SK-N-SH (cell line): ENCODE measurements at regions not wholly inside any gene's neighbourhood (a gene's known extent, or its start where the extent isn't known, plus 50 kb on each side); places are given as distances from the start of the nearest gene placed in this dataset.

Experiments used
- CTCF ChIA-PET: fragments of 300-600, 350-600 bp; formaldehyde crosslinking; extraction: SDS; loops from one replicate; lab custom pipeline; 2021; lab: Yijun Ruan, JAX
- POLR2A ChIA-PET: fragments of 350-600 bp; sonication (Branson Sonifier 250); formaldehyde crosslinking; extraction: SDS; loops from one replicate; lab custom pipeline; 2020; ENCODE audit warnings: antibody characterized with exemption, inconsistent platforms; lab: Yijun Ruan, JAX
- DNase-seq: peaks from one replicate; pipeline ENCODE4 v3.0.0; 2012
- H2AFZ ChIP-seq: fragments of 200-600 bp; sonication (generic); 2 replicates; pipeline ENCODE4 v1.8.1; 2016; ENCODE audit warnings: antibody characterized with exemption, mild to moderate bottlenecking, low read depth
- H3F3A ChIP-seq: fragments of 200-600 bp; sonication (generic); replicated peaks from 2 replicates; pipeline ENCODE3; 2016; ENCODE audit warnings: antibody characterized with exemption, mild to moderate bottlenecking; ENCODE audit not compliant: insufficient read depth
- H3K27ac ChIP-seq, 2 experiments: fragments of 200-500 bp in 1 of 2; fragments of 200-600 bp in 1 of 2; sonication (Bioruptor generic) in 1 of 2; sonication (generic), shearing (Covaris generic) in 1 of 2; 2 replicates each; pipeline versions ENCODE4 v1.5.1 to v1.6.1; 2014 to 2016; ENCODE audit warnings: low read depth in 2 of 2, inconsistent platforms in 1 of 2, low read length in 1 of 2, mild to moderate bottlenecking in 1 of 2, mixed read lengths in 1 of 2
- H3K27me3 ChIP-seq: fragments of 200-600 bp; sonication (generic), shearing (Covaris generic); 2 replicates; pipeline ENCODE4 v1.6.1; 2016; ENCODE audit warnings: mixed run types; ENCODE audit not compliant: insufficient read depth
- H3K36me3 ChIP-seq, 2 experiments: fragments of 200-500 bp in 1 of 2; fragments of 200-600 bp in 1 of 2; sonication (Bioruptor generic) in 1 of 2; sonication (generic) in 1 of 2; replicated peaks in 1 of 2; 2 replicates each; pipeline versions ENCODE3 to v1.5.1; 2014 to 2016; ENCODE audit warnings: low read length in 1 of 2, mild to moderate bottlenecking in 1 of 2; ENCODE audit not compliant: insufficient read depth in 2 of 2, control insufficient read depth in 1 of 2
- H3K4me1 ChIP-seq, 2 experiments: fragments of 200-500 bp in 1 of 2; fragments of 200-600 bp in 1 of 2; sonication (Bioruptor generic) in 1 of 2; sonication (generic), shearing (Covaris generic) in 1 of 2; 2 replicates each; pipeline versions ENCODE4 v1.5.1 to v1.6.1; 2014 to 2016; ENCODE audit warnings: low read depth in 1 of 2, low read length in 1 of 2, mixed run types in 1 of 2; ENCODE audit not compliant: insufficient read depth in 2 of 2, control insufficient read depth in 1 of 2
- H3K4me2 ChIP-seq: fragments of 200-600 bp; sonication (generic), shearing (Covaris generic); 2 replicates; pipeline ENCODE4 v1.6.1; 2017; ENCODE audit warnings: mixed run types
- H3K4me3 ChIP-seq, 2 experiments: fragments of 200-500 bp in 1 of 2; fragments of 200-600 bp in 1 of 2; sonication (Bioruptor generic) in 1 of 2; sonication (generic), shearing (Covaris generic) in 1 of 2; 2 replicates each; pipeline versions ENCODE4 v1.5.1 to v1.8.1; 2014 to 2016; ENCODE audit warnings: low read depth in 2 of 2, inconsistent platforms in 1 of 2, low read length in 1 of 2, mild to moderate bottlenecking in 1 of 2, mixed read lengths in 1 of 2, moderate library complexity in 1 of 2
- H3K79me2 ChIP-seq: fragments of 200-600 bp; sonication (generic); 2 replicates; pipeline ENCODE4 v1.8.1; 2017; ENCODE audit warnings: mild to moderate bottlenecking; ENCODE audit not compliant: insufficient read depth
- H3K9ac ChIP-seq: fragments of 200-600 bp; sonication (generic); 2 replicates; pipeline ENCODE4 v1.6.1; 2017; ENCODE audit warnings: mixed run types
- H3K9me2 ChIP-seq: fragments of 200-600 bp; sonication (generic); 2 replicates; pipeline ENCODE4 v1.6.1; 2017; ENCODE audit warnings: mixed run types
- H3K9me3 ChIP-seq: fragments of 200-600 bp; sonication (generic); 2 replicates; pipeline ENCODE4 v1.6.1; 2017; ENCODE audit warnings: mixed run types, mild to moderate bottlenecking, moderate library complexity
- H4K20me1 ChIP-seq: fragments of 200-600 bp; sonication (generic); 2 replicates; pipeline ENCODE4 v1.6.1; 2017; ENCODE audit warnings: mild to moderate bottlenecking, mixed run types; ENCODE audit not compliant: insufficient read depth
- CHD2 ChIP-seq: fragments of 150-350 bp; IDR thresholded peaks from 2 replicates; pipeline ENCODE4 v1.6.1; 2018; ENCODE audit warnings: low read length; ENCODE audit not compliant: partially characterized antibody
- EP300 ChIP-seq, 2 experiments: IDR thresholded peaks; 2 replicates each; pipeline versions ENCODE4 v1.4.0 to v1.6.1; 2012; ENCODE audit warnings: borderline replicate concordance in 1 of 2, low read depth in 1 of 2, low read length in 1 of 2
- EZH2phosphoT487 ChIP-seq: fragments of 200-600 bp; sonication (generic); IDR thresholded peaks from 2 replicates; pipeline ENCODE4 v1.6.1; 2017; ENCODE audit warnings: low read depth, mixed run types, mild to moderate bottlenecking, antibody characterized with exemption, moderate library complexity, borderline replicate concordance
- FOSL2 ChIP-seq: IDR thresholded peaks from 2 replicates; pipeline ENCODE4 v1.4.0; 2012; ENCODE audit warnings: low read depth, mild to moderate bottlenecking, moderate library complexity, borderline replicate concordance
- FOXM1 ChIP-seq: IDR thresholded peaks from 2 replicates; pipeline ENCODE4 v1.4.0; 2012; ENCODE audit warnings: low read depth, mild to moderate bottlenecking
- GATA2 ChIP-seq: sonication (generic); formaldehyde crosslinking; IDR thresholded peaks from 2 replicates; pipeline ENCODE4 v1.5.0; 2020; ENCODE audit warnings: mild to moderate bottlenecking, missing genetic modification reagents
- JUND ChIP-seq: IDR thresholded peaks from 2 replicates; pipeline ENCODE4 v1.4.0; 2012
- MEF2A ChIP-seq: IDR thresholded peaks from 2 replicates; pipeline ENCODE4 v1.4.0; 2012; ENCODE audit warnings: low read depth, borderline replicate concordance
- MXI1 ChIP-seq: IDR thresholded peaks from 2 replicates; pipeline ENCODE4 v1.6.1; 2012; ENCODE audit warnings: mild to moderate bottlenecking, low read depth, low read length, improper control_type of control experiment
- NFIC ChIP-seq: IDR thresholded peaks from 2 replicates; pipeline ENCODE4 v1.4.0; 2012; ENCODE audit warnings: borderline replicate concordance
- RAD21 ChIP-seq: IDR thresholded peaks from 2 replicates; pipeline ENCODE4 v1.6.1; 2012; ENCODE audit warnings: mild to moderate bottlenecking, low read length
- RCOR1 ChIP-seq: fragments of 150-350 bp; IDR thresholded peaks from 2 replicates; pipeline ENCODE4 v1.6.1; 2017; ENCODE audit warnings: antibody characterized with exemption, low read length
- RFX5 ChIP-seq: IDR thresholded peaks from 2 replicates; pipeline ENCODE4 v1.6.1; 2012; ENCODE audit warnings: mild to moderate bottlenecking, improper control_type of control experiment, low read length
- RXRA ChIP-seq: IDR thresholded peaks from 2 replicates; pipeline ENCODE4 v1.4.0; 2012; ENCODE audit warnings: low read depth, mild to moderate bottlenecking, borderline replicate concordance
- SIN3A ChIP-seq: IDR thresholded peaks from 2 replicates; pipeline ENCODE4 v1.6.1; 2012; ENCODE audit warnings: low read depth, mild to moderate bottlenecking, low read length, moderate library complexity, borderline replicate concordance
- TAF1 ChIP-seq: IDR thresholded peaks from 2 replicates; pipeline ENCODE4 v1.6.1; 2012; ENCODE audit warnings: low read depth, mild to moderate bottlenecking, low read length, moderate library complexity, borderline replicate concordance
- TEAD4 ChIP-seq: IDR thresholded peaks from 2 replicates; pipeline ENCODE4 v1.4.0; 2012; ENCODE audit warnings: mild to moderate bottlenecking, borderline replicate concordance; ENCODE audit not compliant: insufficient read depth
- YY1 ChIP-seq: IDR thresholded peaks from 2 replicates; pipeline ENCODE4 v1.4.0; 2012; ENCODE audit warnings: low read depth, mild to moderate bottlenecking
- WGBS: methylation state at CpG from one replicate; pipeline ENCODE4 v1.1.6; 2017; ENCODE audit warnings: low lambda C conversion rate; 5-methylcytosine and 5-hydroxymethylcytosine counted together
- TF ChIP-seq, protein P1 (sequence below): fragments of 150-350 bp; IDR thresholded peaks from 2 replicates; pipeline ENCODE4 v1.6.1; 2016; ENCODE audit warnings: mild to moderate bottlenecking, low read depth, low read length
- TF ChIP-seq, protein P2 (sequence below): IDR thresholded peaks from 2 replicates; pipeline ENCODE4 v1.4.0; 2012; ENCODE audit warnings: low read depth, borderline replicate concordance
- TF ChIP-seq, protein P3 (sequence below): fragments of 200-600 bp; sonication (generic); IDR thresholded peaks from 2 replicates; pipeline ENCODE4 v1.6.1; 2017; ENCODE audit warnings: antibody characterized with exemption, mild to moderate bottlenecking, moderate library complexity
- TF ChIP-seq, protein P4 (sequence below): IDR thresholded peaks from 2 replicates; pipeline ENCODE4 v1.4.0; 2012; ENCODE audit warnings: low read depth
- TF ChIP-seq, protein P5 (sequence below): fragments of 150-350 bp; IDR thresholded peaks from 2 replicates; pipeline ENCODE4 v1.6.1; 2017; ENCODE audit warnings: antibody characterized with exemption, low read length, low read depth, borderline replicate concordance

DNA sequence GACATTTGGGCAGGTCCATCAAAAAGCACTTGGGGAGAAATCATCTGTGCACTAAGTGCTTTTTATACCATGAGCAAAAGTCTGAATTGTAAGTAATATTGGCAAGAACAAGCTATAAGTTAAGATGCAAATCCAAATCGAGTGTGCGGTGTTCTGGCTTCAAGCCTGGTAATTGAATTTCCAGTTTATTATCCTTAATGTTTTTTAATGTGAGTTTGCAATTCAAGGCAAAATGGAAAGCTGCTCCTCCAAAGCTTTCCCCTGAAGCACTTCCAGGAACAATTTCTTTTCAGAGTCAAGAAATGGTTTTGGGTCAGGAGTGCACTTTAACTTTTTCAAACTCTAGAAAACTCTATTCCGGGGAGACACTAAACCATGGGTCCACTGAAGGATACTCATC lies 445.7 kb downstream of the TOX3 start:
- Histone ChIP-seq H3F3A (no peaks in the 10 kb centered on the region), H3K4me3 (no peak overlapping the region), H3K79me2 (no peaks in the 10 kb centered on the region), H3K4me1 (no peaks in the 10 kb centered on the region), H3K4me2 (no peak overlapping the region), H2AFZ (no peak overlapping the region), H3K9ac (no peak overlapping the region), H4K20me1 (no peaks in the 10 kb centered on the region), H3K9me3 (no peaks in the 10 kb centered on the region), H3K9me2 (no peaks in the 10 kb centered on the region; the same call in 1 of the 2 replicates), H3K27ac (no peak overlapping the region), H3K36me3 (no peaks in the 10 kb centered on the region), H3K27me3 (no peaks in the 10 kb centered on the region)
- CTCF ChIA-PET: no interaction called here
- POLR2A ChIA-PET: no interaction called here
- TF ChIP-seq, protein P1, sequence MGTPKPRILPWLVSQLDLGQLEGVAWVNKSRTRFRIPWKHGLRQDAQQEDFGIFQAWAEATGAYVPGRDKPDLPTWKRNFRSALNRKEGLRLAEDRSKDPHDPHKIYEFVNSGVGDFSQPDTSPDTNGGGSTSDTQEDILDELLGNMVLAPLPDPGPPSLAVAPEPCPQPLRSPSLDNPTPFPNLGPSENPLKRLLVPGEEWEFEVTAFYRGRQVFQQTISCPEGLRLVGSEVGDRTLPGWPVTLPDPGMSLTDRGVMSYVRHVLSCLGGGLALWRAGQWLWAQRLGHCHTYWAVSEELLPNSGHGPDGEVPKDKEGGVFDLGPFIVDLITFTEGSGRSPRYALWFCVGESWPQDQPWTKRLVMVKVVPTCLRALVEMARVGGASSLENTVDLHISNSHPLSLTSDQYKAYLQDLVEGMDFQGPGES: no peak
- TF ChIP-seq CHD2 (no peak), RFX5 (no peak), RAD21 (no peak), MXI1 (no peak), SIN3A (no peak), EZH2phosphoT487 (no peak), NFIC (no peak), FOSL2 (no peak), JUND (no peak)
- TF ChIP-seq, protein P2, sequence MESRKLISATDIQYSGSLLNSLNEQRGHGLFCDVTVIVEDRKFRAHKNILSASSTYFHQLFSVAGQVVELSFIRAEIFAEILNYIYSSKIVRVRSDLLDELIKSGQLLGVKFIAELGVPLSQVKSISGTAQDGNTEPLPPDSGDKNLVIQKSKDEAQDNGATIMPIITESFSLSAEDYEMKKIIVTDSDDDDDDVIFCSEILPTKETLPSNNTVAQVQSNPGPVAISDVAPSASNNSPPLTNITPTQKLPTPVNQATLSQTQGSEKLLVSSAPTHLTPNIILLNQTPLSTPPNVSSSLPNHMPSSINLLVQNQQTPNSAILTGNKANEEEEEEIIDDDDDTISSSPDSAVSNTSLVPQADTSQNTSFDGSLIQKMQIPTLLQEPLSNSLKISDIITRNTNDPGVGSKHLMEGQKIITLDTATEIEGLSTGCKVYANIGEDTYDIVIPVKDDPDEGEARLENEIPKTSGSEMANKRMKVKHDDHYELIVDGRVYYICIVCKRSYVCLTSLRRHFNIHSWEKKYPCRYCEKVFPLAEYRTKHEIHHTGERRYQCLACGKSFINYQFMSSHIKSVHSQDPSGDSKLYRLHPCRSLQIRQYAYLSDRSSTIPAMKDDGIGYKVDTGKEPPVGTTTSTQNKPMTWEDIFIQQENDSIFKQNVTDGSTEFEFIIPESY: no peak
- TF ChIP-seq, protein P3, sequence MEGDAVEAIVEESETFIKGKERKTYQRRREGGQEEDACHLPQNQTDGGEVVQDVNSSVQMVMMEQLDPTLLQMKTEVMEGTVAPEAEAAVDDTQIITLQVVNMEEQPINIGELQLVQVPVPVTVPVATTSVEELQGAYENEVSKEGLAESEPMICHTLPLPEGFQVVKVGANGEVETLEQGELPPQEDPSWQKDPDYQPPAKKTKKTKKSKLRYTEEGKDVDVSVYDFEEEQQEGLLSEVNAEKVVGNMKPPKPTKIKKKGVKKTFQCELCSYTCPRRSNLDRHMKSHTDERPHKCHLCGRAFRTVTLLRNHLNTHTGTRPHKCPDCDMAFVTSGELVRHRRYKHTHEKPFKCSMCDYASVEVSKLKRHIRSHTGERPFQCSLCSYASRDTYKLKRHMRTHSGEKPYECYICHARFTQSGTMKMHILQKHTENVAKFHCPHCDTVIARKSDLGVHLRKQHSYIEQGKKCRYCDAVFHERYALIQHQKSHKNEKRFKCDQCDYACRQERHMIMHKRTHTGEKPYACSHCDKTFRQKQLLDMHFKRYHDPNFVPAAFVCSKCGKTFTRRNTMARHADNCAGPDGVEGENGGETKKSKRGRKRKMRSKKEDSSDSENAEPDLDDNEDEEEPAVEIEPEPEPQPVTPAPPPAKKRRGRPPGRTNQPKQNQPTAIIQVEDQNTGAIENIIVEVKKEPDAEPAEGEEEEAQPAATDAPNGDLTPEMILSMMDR: no peak
- TF ChIP-seq, protein P4, sequence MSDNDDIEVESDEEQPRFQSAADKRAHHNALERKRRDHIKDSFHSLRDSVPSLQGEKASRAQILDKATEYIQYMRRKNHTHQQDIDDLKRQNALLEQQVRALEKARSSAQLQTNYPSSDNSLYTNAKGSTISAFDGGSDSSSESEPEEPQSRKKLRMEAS: no peak
- WGBS: 8% methylated on average over 3 of the region's 3 CpGs
- no peak for DNase-seq

DNA sequence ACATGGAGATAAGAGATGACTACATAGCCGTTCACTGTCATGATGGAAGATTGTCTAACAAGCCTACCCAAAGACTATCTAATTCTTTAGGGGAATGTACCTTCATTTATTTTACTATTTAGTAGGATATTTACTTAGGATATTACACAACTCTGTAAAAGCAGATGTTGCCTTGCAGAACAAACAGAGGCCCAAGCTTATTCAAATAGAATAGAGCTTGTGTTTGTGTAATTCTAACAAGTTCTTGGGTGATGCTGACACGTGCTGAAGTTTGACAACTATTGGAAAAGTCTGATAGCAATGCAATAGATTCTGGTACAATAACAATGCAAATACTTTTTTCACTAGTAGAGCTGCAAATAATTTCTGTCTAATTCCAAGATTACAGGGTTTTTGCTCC lies 447.6 kb downstream of the TOX3 start:
- no peak overlapping the region for H3K9ac ChIP-seq
- no peak for DNase-seq
- 3% methylated on average over 2 of the region's 2 CpGs for WGBS
- H3K4me3 ChIP-seq: no peak overlapping the region
- no peaks in the 10 kb centered on the region for H3K36me3 ChIP-seq
- POLR2A ChIA-PET: no interaction called here
- no peaks in the 10 kb centered on the region for H3K79me2 ChIP-seq
- H3K27me3 ChIP-seq: no peaks in the 10 kb centered on the region
- CTCF ChIA-PET: no interaction called here
- no peak overlapping the region for H3K4me2 ChIP-seq
- no peaks in the 10 kb centered on the region for H3K9me3 ChIP-seq
- H3K27ac ChIP-seq: no peak overlapping the region
- H3K9me2 ChIP-seq: no peaks in the 10 kb centered on the region
- no peak overlapping the region for H2AFZ ChIP-seq
- no peaks in the 10 kb centered on the region for H3F3A ChIP-seq
- no peaks in the 10 kb centered on the region for H3K4me1 ChIP-seq
- H4K20me1 ChIP-seq: no peaks in the 10 kb centered on the region
- TF ChIP-seq TEAD4 (no peak), MEF2A (no peak), CHD2 (no peak), RCOR1 (no peak), FOXM1 (no peak), TAF1 (no peak), YY1 (no peak), EP300 (IDR thresholded peaks at IDR 0.05; ENCODE audit: borderline replicate concordance in 1 of 2, low read depth in 1 of 2, low read length in 1 of 2) (no peak), RXRA (no peak), GATA2 (CRISPR knock-in tag) (no peak)
- TF ChIP-seq, protein P5, sequence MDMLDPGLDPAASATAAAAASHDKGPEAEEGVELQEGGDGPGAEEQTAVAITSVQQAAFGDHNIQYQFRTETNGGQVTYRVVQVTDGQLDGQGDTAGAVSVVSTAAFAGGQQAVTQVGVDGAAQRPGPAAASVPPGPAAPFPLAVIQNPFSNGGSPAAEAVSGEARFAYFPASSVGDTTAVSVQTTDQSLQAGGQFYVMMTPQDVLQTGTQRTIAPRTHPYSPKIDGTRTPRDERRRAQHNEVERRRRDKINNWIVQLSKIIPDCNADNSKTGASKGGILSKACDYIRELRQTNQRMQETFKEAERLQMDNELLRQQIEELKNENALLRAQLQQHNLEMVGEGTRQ: no peak
- TF ChIP-seq, protein P1: no peak
